ENCODE measurements at regions not wholly inside any gene's neighbourhood (a gene's known extent, or its start where the extent isn't known, plus 50 kb on each side); places are given as distances from the start of the nearest gene placed in this dataset.

DNA sequence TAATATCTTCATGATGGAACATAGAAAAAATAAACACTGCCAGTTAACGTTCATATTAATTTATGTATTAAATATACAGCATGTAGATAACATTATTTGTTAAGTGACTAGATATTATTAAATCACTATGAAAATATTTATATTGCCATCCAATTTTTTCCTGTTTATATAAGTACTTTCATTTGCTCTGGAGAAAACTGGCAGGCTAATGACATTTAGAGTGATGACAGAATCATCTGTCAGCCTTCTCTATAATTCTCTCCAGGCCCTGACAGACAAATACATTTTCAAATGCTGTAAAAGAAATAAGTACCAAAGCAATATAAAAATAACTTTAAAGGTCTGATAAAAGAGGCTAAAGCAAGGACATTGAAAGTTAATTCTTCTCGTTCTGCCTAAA, 2556.7 kb upstream of the PCDH20 start:
- DNase-seq (ENCODE audit: low spot score): no peak

DNA sequence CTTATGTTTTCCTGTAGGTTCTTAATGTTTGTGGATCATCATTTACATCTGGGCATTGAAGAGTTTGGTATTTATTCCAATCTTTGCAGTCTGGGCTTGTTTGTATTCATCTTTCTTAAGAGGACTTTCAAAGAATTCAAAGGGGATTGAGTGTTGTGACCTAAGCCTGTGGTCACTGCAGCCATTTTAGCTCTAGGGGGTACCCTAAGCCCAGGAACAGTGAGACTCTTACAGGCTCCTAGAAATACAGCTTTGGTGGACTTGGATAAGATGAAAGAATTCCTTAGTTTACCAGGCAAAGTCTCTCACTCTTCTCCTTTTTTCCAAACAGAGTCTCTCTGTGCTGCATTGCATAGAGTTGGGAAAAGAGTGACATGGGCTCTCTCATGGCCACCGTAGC, 2539.0 kb upstream of the PCDH20 start:
- DNase-seq (ENCODE audit: low spot score): no peak

DNA sequence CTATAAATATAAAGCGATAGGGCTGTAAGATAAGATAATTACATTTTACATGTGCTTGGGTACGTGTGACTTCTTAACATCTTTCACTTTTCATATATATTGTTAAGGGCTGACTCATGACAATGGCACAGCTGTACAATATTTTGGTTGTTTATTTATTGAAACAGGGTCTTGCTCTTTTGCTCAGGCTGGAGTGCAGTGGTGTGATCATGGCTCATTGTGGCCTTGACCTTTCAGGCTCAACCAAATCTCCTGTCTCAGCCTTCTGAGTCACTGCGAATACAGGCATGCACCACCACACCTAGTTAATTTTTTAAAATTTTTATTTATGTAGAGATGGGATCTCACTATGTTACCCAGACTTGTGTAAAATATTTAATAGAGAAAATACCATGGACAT, 2532.4 kb upstream of the PCDH20 start:
- no peak for DNase-seq (ENCODE audit: low spot score)

DNA sequence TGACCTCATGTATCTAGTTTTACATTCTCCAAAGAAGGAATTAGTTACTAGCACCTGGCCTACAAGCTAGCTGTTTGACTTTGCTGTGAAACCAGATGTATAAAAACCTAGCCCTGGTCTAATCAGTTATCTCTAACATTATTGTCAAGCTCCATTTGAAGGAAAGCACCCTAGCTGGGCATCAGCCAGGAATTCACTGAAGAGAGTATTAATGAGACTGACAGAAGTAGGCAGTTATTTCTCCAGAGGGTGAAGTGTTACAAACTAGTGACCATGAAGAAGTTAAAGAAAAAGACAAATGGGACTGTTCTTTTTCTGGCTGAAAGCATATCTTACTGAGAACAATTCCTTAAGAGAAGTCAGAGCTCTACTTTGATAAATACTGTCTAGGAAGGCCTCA, 2529.3 kb upstream of the PCDH20 start:
- no peak for DNase-seq (ENCODE audit: low spot score)

DNA sequence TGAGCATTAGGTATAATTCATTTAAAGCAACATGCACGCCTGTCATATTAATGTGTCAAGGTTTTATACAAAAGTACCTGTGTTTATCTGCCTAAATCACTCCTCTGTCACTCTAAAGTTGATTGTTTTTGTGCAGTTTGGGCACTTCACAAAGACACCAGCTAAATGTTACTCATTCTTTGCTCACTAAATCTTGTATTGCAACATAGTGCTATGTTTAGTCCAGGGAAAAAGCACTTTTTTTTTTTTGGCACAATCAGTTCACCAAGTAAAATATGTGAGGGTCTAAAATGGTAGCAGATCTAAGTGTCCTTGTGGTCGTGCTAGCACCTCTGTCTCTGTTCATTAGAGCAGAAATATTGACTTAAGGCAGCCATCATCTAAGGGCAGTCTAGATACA, 2526.7 kb upstream of the PCDH20 start:
- DNase-seq (ENCODE audit: low spot score): no peak

DNA sequence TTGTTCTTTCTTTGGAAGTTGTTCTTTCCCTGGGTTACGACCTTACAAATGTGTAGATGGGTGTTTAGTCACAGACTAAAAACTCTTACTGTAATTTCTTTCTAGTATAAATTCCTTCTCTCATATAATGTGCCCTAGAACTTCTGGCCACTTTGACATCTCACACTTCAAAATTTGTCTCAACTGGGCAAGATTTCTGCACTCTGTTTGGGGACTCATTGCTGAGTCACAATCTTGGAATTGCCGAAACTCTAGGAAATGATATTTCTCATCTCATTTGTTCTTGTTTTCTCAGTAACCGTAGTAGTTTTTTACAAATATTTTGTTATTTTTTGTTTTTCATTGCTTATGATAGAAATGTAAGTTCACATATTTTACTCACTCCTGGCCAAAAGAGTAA, 2523.2 kb upstream of the PCDH20 start:
- DNase-seq (ENCODE audit: low spot score): no peak

DNA sequence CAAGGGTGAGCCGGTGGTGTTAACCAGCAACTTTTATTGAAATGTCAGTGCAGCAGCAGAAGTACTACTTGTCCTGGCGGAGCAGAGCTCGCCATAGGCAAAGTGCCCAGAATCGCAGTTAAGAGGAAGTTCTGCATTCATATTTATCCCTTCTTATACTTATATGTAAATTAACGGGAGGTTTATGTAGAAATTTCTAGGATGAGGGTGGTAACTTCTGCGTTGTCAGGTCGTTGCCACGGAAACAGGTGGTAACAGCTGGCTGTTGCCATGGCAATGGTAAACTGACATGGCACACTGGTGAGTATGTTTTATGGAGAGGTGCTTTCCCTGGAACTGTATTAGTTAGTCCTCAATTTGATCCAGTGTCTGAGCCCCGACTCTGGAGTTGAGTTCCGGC, 2494.9 kb upstream of the PCDH20 start:
- DNase-seq (ENCODE audit: low spot score): no peak

DNA sequence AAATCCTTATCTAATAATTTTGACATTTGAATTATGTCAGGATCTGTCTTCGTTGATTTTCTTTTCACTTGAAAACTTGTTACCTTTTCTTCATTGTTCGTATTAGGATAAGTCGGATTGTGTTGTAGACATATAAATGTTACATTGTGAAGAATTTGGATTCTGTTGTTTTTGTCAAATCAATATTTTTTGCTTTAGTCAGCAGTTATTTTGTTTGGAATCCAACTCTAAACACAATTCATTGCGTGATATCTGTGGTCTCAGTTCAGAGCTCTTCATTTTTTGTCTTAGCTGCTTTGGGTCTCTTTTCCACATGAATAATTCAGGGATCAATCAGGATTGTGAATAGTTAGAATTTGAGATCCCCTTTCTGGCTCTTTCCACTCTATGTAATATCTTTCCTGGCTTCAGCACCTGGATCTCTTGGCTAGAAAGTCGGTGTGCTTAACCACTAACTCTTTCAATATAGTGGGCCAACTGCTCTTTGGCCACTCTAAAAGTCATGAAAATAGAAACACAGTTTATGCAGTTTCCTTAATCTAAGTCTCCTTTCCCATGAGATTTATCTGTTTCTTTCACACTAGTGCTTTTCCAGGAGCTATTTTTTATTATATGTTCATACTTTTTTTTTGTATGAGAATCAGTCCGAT, 2494.2 kb upstream of the PCDH20 start:
- no peak for DNase-seq (ENCODE audit: low spot score)

DNA sequence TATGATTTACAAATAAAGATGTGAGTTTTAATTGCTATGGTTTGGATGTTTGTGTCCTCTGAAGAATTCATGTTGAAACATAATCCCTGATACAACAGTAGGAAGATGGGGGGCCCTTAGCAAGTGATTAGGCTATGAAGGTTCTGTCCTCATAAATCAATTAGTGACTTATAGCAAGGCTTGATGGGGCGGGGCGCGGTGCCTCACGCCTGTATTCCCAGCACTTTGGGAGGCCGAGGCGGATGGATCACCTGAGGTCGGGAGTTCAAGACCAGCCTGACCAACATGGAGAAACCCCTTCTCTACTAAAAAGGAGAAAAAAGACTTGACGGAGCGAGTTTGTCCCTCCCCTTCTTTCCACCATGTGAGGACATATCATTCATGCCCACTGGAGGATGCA, 2486.5 kb upstream of the PCDH20 start:
- no peak for DNase-seq (ENCODE audit: low spot score)

DNA sequence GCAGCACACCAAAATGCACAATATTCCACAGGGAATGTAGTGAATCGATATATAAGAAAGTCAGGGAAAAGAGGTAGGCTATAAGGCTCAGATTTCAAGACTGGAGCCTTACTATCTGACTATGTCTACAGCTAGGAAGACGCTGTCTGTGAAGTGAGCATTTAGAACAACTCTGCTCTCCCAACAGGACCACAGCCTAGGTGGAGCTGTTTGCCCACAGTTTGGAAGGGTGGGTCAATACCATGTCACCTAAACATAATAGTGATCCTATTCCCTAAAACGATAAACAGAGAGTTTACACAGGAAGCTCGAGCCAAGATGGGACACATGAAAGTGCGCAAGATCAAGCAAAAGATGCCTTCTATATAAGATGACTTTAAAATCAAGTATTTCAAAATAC, 2486.0 kb upstream of the PCDH20 start:
- no peak for DNase-seq (ENCODE audit: low spot score)

DNA sequence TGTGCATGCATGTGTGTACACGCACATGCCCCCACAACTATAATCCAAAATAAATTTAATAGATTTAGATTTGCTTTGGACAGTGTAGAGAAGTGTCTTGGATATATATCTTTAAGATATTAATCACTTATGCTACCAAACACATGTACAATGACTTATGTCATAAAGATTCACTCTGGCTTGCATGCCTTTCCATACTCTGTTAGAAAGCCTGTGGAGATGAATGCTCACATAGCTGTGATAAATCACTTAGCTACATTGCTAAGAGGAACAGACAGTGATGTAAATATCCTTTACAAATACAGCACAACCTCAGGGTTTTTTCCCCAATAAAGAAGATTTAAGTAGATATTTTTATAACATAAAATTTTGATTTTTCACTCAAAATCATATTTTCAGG, 2484.8 kb upstream of the PCDH20 start:
- no peak for DNase-seq (ENCODE audit: low spot score)

DNA sequence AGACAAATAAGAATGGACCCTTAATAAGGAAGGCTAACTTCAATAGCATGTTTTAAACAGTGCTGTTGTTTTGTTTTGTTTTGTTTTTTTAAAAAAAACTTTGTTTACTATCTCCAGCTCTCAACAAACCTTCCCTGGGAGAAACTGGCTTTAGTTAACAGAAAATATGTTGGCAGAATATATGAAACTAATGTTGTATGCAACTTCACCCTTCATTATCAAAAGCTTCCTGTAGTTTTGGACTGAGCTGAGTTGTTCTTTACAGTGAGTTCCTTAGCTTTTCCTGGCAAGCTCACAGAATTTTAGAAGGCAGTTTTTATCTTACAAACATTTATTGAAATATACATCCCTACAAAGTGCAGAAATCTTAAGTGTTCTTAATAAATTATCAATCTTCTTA, 2480.7 kb upstream of the PCDH20 start:
- DNase-seq (ENCODE audit: low spot score): no peak

DNA sequence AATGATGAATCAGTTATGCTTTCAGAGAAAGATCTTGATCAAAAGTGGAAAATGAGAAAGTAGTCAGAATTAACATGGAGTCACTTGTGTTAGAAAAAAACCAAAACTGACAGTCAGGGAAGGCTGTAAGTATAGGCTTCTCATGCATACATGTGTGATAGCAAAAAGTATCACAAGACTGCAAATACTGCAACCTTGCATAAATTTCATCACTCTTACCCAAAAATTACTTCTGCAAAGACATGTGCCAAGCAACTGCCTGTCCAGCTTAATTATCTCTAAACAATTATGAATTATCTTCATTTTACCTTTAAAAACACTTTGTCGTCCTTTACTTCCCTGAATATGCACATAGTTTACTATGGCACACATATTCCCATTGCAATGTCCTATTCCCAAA, 2466.4 kb upstream of the PCDH20 start:
- no peak for DNase-seq (ENCODE audit: low spot score)

DNA sequence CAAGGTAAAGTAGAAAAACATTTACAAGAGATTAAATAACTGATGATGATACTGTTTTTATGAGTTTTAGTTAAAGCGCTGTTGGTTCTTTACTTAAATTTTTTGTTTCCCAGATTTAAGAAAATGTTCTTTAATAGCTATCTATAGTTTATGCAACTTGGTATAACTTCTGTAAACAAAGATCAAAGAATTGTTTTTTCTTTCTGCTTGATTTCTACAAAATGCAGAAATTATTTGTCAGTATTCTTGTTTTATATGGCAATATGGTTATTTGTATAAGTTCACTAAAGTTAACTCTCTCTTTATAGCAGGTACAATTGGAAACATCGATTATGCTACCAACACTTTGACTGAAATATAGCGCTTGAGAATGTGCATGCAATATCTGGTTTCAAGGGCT, 2465.1 kb upstream of the PCDH20 start:
- DNase-seq (ENCODE audit: low spot score): no peak

DNA sequence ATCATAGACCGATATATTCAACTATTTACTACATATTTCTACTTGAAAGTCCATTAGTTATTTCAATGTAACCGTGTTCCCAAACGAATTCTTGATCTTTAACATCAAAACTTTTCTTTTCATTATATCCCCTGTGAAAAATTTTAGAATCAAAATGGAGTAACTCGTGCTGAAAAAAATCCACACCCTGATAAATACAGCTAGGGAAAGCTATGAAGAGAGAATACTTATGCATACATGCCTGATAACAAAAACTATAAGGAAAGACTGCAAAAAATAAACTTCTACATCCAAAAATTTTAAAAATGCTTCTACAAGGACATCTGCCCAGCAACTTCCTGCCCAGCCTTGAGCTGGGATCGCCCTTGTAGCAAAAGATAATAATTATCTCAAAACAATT, 2458.3 kb upstream of the PCDH20 start:
- DNase-seq (ENCODE audit: low spot score): no peak

DNA sequence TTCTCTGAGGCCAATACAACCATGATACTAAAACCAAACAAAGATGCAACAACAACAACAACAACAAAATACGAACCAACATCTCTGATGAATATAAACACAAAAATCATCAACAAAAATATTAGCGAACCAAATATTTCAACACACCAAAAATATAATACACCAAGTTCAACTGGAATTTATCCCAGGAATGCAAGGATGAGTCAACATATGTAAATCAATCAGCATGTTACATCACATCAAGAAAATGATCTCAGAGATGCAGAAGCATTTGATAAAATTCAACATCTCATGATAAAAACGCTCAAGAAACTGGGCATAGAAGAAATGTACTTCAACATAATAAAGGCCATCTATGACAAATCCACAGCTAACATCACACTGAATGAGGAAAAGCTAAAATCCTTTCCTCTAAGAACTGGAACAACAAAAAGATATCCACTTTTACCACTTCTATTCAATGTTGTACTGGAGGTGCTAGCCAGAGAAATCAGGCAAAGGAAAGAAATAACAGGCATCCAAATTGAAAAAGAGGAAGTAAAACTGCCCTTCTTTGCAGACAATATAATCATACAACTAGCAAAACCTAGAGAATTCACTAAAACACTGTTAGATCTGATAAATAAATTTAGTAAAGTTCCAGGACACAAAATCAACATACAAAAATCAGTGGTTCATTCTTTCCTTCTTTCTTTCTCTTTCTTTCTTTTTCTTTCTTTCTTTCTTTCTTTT, 2448.7 kb upstream of the PCDH20 start:
- DNase-seq (ENCODE audit: low spot score): no peak

DNA sequence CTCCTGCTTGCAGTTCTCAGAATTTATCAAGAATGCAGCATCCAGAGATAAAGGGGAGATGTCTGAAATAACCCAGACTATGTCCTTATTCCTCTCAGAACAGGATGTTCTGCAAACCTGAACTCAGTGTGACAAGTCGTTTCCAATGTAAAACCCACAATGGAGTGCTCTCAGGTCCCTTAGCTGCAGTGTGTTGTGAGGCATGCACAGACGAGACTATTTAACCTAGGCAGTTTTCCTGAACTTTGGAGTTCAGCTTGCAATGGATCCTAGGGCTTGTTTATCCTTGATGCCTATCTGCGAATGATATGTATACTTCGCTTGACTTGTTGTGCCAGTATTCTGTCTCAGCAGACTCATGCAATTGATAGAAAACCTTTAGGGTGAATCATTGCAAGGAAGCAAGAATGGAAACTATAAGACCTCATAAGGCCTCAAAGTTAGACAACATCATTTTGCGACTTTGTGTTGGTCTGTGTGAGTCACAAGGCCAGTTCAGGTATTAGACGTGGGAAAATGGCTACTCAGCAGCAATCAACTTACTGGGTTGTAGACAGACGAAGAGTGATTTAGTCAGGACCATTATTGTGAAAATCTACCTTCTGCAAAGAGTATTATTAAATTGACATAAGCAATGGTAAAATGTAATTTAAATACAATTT, 2439.9 kb upstream of the PCDH20 start:
- no peak for DNase-seq (ENCODE audit: low spot score)

DNA sequence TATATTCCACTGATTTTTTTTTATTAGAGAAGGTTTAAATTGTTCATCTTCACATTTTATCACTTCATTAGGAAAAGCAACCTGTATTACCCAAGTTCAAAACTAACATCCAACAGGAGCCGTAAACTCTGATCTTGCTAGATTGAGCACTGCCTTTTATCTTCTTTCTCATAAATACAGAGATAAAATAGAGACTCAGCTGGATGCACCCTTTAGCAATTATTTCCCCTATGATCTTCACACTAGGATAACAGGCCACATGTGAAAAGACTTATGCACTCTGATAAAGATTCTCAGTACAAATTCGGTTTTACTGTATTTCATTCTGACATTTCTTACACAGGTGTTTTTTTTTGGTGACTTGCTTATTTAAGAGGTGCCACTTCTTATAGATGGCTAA, 2438.2 kb upstream of the PCDH20 start:
- DNase-seq (ENCODE audit: low spot score): no peak

DNA sequence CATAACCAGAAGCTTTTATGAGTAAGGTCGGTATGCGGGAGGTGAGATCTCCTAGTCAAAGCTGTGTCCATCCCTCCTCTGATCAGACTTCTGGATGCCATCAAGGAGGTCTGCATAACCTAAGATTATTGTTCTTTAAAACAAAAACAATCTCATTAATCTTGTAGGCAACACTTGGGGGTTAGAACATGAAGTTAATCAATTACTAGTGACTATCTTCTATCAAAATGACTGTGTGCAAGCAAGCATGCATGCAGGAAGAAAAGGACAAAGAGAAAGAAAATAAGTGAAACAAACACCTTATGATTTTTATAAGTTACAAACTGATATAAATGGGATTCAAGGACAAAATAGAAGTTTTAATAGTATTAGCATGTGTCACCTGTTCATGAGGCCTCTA, 2435.9 kb upstream of the PCDH20 start:
- no peak for DNase-seq (ENCODE audit: low spot score)

DNA sequence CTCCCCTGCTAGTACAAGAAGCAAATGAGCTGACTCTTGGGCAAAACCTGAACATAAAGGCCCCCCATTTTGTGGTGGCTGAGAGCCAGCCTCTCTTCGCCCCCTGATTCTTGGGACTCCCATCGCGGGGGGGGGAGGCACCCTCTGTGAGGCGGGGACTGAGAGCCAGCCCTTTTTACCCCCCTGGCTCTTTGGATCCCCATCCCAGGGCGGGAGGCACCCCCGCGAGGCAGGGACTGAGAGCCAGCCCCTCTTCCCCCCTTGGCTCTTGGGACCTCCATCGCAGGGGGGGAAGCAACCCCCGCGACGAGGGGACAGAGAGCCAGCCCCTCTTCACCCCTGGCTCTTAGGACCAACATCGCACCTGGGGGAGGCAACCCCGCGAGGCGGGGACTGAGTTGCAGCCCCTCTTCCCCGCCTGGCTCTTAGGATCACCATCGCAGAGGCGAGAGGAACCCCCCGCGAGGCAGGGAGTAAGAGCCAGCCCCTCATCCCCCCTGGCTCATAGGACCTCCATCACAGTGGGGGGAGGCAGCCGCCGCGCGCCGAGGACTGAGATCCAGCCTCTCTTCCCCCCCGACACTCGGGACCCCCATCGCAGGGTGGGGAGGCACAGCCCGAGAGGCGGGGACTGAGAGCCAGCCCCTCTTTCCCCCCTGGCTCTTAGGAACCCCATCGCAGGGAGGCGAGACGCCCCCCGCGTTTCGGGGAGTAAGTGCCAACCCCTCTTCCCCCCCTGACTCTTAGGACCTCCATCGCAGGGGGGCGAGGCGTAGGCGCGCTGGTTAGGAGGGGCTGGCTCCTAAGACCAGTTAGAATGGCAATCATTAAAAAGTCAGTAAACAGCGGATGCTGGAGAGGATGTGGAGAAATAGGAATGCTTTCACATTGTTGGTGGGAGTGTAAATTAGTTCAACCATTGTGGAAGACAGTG, 2428.4 kb upstream of the PCDH20 start:
- no peak for DNase-seq (ENCODE audit: low spot score)

DNA sequence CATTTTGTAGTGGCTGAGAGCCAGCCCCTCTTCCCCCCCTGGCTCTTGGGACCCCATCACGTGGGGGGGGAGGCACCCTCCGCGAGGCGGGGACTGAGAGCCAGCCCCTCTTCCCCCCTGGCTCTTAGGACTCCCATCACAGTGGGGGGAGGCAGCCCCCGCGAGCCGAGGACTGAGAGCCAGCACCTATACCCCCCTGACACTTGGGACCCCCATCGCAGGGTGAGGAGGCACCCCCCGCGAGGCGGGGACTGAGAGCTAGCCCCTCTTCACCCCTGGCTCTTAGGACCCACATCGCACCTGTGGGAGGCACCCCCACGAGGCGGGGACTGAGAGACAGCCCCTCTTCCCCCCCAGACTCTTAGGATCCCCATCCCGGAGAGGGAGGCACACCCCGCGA, 2426.5 kb upstream of the PCDH20 start:
- DNase-seq (ENCODE audit: low spot score): no peak
